C4-2B (cell line): ENCODE measurements at regions not wholly inside any gene's neighbourhood (a gene's known extent, or its start where the extent isn't known, plus 50 kb on each side); places are given as distances from the start of the nearest gene placed in this dataset.
"Not testable (repeated sequence)": the region's sequence is repeated elsewhere in the genome, so short reads cannot be mapped to it uniquely, and the experiment has no call there.

Source experiments
- ZFX ChIP-seq: fragments of 450-650 bp; IDR thresholded peaks from 2 replicates; pipeline ENCODE4 v1.6.1; 2017
- TF ChIP-seq, protein P1 (sequence below): fragments of 450-650 bp; conservative IDR thresholded peaks from 2 replicates; pipeline ENCODE4 v1.5.1; 2017; ENCODE audit warnings: mild to moderate bottlenecking

DNA sequence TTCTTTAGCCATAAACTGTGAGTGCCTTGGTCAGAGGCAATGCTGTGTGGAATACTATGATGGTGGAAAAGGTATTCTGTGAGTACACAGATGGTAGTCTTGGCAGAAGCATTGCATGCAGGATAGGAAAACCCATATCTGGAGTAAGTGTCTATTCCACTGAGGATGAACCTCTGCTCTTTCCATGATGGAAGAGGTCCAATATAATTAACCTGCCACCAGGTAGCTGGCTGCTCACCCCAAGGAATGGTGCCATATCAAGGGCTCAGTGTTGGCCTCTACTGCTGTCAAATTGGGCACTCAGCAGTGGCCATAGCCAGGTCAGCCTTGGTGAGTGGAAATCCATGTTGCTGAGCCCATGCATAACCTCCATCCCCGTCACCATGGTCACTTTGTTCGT, 138.1 kb upstream of the KCND3 start:
- TF ChIP-seq, protein P1, sequence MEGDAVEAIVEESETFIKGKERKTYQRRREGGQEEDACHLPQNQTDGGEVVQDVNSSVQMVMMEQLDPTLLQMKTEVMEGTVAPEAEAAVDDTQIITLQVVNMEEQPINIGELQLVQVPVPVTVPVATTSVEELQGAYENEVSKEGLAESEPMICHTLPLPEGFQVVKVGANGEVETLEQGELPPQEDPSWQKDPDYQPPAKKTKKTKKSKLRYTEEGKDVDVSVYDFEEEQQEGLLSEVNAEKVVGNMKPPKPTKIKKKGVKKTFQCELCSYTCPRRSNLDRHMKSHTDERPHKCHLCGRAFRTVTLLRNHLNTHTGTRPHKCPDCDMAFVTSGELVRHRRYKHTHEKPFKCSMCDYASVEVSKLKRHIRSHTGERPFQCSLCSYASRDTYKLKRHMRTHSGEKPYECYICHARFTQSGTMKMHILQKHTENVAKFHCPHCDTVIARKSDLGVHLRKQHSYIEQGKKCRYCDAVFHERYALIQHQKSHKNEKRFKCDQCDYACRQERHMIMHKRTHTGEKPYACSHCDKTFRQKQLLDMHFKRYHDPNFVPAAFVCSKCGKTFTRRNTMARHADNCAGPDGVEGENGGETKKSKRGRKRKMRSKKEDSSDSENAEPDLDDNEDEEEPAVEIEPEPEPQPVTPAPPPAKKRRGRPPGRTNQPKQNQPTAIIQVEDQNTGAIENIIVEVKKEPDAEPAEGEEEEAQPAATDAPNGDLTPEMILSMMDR: not testable (repeated sequence)
- TF ChIP-seq ZFX: not testable (repeated sequence)
